Muscle of leg (tissue), 3 donors: ENCODE measurements at regions not wholly inside any gene's neighbourhood (a gene's known extent, or its start where the extent isn't known, plus 50 kb on each side); places are given as distances from the start of the nearest gene placed in this dataset.

ENCODE experiments used
- DNase-seq: peaks from one replicate; pipeline ENCODE4 v3.0.0; 2013
- H3K27ac ChIP-seq: one replicate; pipeline ENCODE4 v1.5.1; 2013; ENCODE audit warnings: mild to moderate bottlenecking, low read length, control low read depth
- H3K27me3 ChIP-seq: one replicate; pipeline ENCODE4 v1.6.1; 2013; ENCODE audit warnings: low read length; ENCODE audit not compliant: control insufficient read depth, insufficient read depth
- H3K36me3 ChIP-seq: one replicate; pipeline ENCODE4 v1.6.1; 2013; ENCODE audit warnings: low read length; ENCODE audit not compliant: control insufficient read depth, insufficient read depth
- H3K4me1 ChIP-seq: one replicate; pipeline ENCODE4 v1.6.1; 2013; ENCODE audit warnings: low read length; ENCODE audit not compliant: control insufficient read depth, insufficient read depth
- H3K4me3 ChIP-seq: one replicate; pipeline ENCODE4 v1.5.1; 2013; ENCODE audit warnings: low read length, control low read depth
- H3K9me3 ChIP-seq: replicated peaks from 2 replicates; pipeline ENCODE4 v1.6.1; 2013; ENCODE audit warnings: low read depth, low read length; ENCODE audit not compliant: control insufficient read depth
- WGBS: methylation state at CpG from one replicate; pipeline ENCODE4 v1.1.5; 2013; ENCODE audit warnings: missing lambda C conversion rate; ENCODE audit not compliant: insufficient coverage; 5-methylcytosine and 5-hydroxymethylcytosine counted together

GRCh38 chr14:71607056-71607455 lies 325.2 kb upstream of the RGS6 start:
- Histone ChIP-seq H3K27ac (no peak overlapping the region), H3K4me1 (no peaks in the 10 kb centered on the region), H3K36me3 (no peaks in the 10 kb centered on the region), H3K9me3 (no peaks in the 10 kb centered on the region), H3K27me3 (no peaks in the 10 kb centered on the region), H3K4me3 (no peak overlapping the region)
- no peak for DNase-seq
- WGBS: 88% methylated on average over 1 of the region's 3 CpGs

- Histone ChIP-seq H3K9me3 (no peaks in the 10 kb centered on the region), H3K27ac (no peak overlapping the region), H3K4me3 (no peak overlapping the region), H3K36me3 (no peaks in the 10 kb centered on the region), H3K4me1 (no peaks in the 10 kb centered on the region), H3K27me3 (no peaks in the 10 kb centered on the region)
- DNase-seq: peak; percentile 82
These were observed 322.1 kb upstream of the RGS6 start for GRCh38 chr14:71610149-71610548.

GRCh38 chr14:71610797-71611196 lies 321.4 kb upstream of the RGS6 start:
- WGBS: 88% methylated on average over 1 of the region's 1 CpG
- Histone ChIP-seq H3K27ac (no peak overlapping the region), H3K4me1 (no peaks in the 10 kb centered on the region), H3K9me3 (no peaks in the 10 kb centered on the region), H3K36me3 (no peaks in the 10 kb centered on the region), H3K4me3 (no peak overlapping the region), H3K27me3 (no peaks in the 10 kb centered on the region)
- peak; percentile 22 for DNase-seq

GRCh38 chr14:71613168-71613567 lies 319.1 kb upstream of the RGS6 start:
- no peaks in the 10 kb centered on the region for H3K36me3 ChIP-seq
- no peak overlapping the region for H3K27ac ChIP-seq
- H3K27me3 ChIP-seq: no peaks in the 10 kb centered on the region
- H3K9me3 ChIP-seq: no peaks in the 10 kb centered on the region
- WGBS: no CpG with 5 or more reads among the region's 1 CpG
- H3K4me1 ChIP-seq: no peaks in the 10 kb centered on the region
- DNase-seq: no peak
- no peak overlapping the region for H3K4me3 ChIP-seq

GRCh38 chr14:71616013-71616412 lies 316.2 kb upstream of the RGS6 start:
- Histone ChIP-seq H3K36me3 (peaks cover 2% of the 10 kb centered on the region), H3K4me3 (no peak overlapping the region), H3K9me3 (no peaks in the 10 kb centered on the region), H3K27me3 (no peaks in the 10 kb centered on the region), H3K27ac (no peak overlapping the region), H3K4me1 (no peaks in the 10 kb centered on the region)
- WGBS: 97% methylated on average over 2 of the region's 2 CpGs
- DNase-seq: no peak

GRCh38 chr14:71618047-71618446 lies 314.2 kb upstream of the RGS6 start:
- Histone ChIP-seq H3K4me1 (no peaks in the 10 kb centered on the region), H3K36me3 (peaks cover 2% of the 10 kb centered on the region), H3K4me3 (no peak overlapping the region), H3K9me3 (no peaks in the 10 kb centered on the region), H3K27ac (no peak overlapping the region), H3K27me3 (no peaks in the 10 kb centered on the region)
- WGBS: 55% methylated on average over 2 of the region's 3 CpGs
- DNase-seq: no peak

GRCh38 chr14:71618716-71619115 lies 313.5 kb upstream of the RGS6 start:
- no peak overlapping the region for H3K27ac ChIP-seq
- 88% methylated on average over 3 of the region's 5 CpGs for WGBS
- no peak overlapping the region for H3K4me3 ChIP-seq
- no peaks in the 10 kb centered on the region for H3K27me3 ChIP-seq
- DNase-seq: no peak
- H3K36me3 ChIP-seq: peaks cover 2% of the 10 kb centered on the region
- no peaks in the 10 kb centered on the region for H3K4me1 ChIP-seq
- no peaks in the 10 kb centered on the region for H3K9me3 ChIP-seq

- no peak for DNase-seq
- WGBS: no CpG with 5 or more reads among the region's 3 CpGs
These were observed 312.8 kb upstream of the RGS6 start for GRCh38 chr14:71619472-71619871.

GRCh38 chr14:71620401-71620800 lies 311.8 kb upstream of the RGS6 start:
- Histone ChIP-seq H3K36me3 (peaks cover 4% of the 10 kb centered on the region), H3K27ac (no peak overlapping the region), H3K4me1 (no peaks in the 10 kb centered on the region), H3K9me3 (no peaks in the 10 kb centered on the region), H3K4me3 (no peak overlapping the region), H3K27me3 (no peaks in the 10 kb centered on the region)
- WGBS: 82% methylated on average over 2 of the region's 2 CpGs
- DNase-seq: no peak

More at GRCh38 chr14:71619472-71619871, 312.8 kb upstream of the RGS6 start:
- no peaks in the 10 kb centered on the region for H3K27me3 ChIP-seq
- no peak overlapping the region for H3K27ac ChIP-seq
- peaks cover 4% of the 10 kb centered on the region for H3K36me3 ChIP-seq
- no peaks in the 10 kb centered on the region for H3K4me1 ChIP-seq
- no peaks in the 10 kb centered on the region for H3K9me3 ChIP-seq
- no peak overlapping the region for H3K4me3 ChIP-seq

- 93% methylated on average over 4 of the region's 4 CpGs for WGBS
- no peaks in the 10 kb centered on the region for H3K27me3 ChIP-seq
- peaks cover 4% of the 10 kb centered on the region for H3K36me3 ChIP-seq
- H3K4me3 ChIP-seq: no peak overlapping the region
- no peaks in the 10 kb centered on the region for H3K9me3 ChIP-seq
- no peak for DNase-seq
- no peak overlapping the region for H3K27ac ChIP-seq
- no peaks in the 10 kb centered on the region for H3K4me1 ChIP-seq
These were observed 311.0 kb upstream of the RGS6 start for GRCh38 chr14:71621276-71621675.

GRCh38 chr14:71621980-71622605 lies 310.1 kb upstream of the RGS6 start:
- Histone ChIP-seq H3K36me3 (peaks cover 4% of the 10 kb centered on the region), H3K4me1 (no peaks in the 10 kb centered on the region), H3K9me3 (no peaks in the 10 kb centered on the region), H3K27me3 (no peaks in the 10 kb centered on the region), H3K27ac (no peak overlapping the region), H3K4me3 (no peak overlapping the region)
- DNase-seq: no peak
- no CpG with 5 or more reads among the region's 4 CpGs for WGBS
